ENCODE measurements at regions not wholly inside any gene's neighbourhood (a gene's known extent, or its start where the extent isn't known, plus 50 kb on each side); places are given as distances from the start of the nearest gene placed in this dataset.

DNA sequence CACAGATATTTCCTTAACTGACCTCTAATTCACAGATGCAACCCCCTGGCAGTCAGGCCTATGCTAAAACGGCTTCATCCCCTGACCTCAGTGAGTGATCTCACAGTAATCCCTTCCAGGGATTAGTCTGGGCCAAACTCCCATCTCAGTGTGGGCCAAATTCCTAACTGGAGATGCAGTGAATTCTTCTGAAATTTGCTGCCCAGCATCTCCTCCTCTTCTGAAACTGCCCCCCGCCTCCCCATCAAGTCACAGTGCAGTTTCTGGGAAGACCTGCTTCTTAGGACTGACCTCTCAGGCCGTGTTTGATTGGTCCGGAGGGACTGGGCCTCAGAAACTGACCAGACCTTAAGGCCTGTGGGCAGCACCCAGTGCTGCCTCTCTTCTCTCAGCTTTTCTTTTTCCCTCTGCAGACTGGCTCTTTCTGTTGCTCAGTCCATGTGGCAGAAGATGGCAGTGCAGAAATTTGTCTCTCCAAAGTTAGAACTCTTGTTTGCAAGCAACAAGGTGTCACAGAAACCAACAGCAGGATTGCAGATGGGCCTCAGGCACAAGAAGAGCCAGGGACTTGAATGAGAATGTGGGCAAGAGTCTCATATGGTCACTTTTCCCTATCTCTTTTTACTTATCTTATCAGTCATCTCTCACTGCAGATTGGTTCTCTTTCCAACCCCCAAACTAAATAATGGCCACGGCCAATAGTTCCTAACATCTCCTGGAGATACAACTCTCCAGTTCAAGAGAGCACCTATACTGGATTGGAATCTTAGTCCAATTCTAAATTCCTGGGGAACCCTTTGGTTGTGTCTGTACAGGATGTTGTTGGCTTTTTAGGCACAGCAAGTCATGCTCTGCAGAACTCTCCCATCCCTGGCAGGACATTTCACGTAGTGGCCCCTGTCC is 95.5 kb upstream of the RALGPS2 start:
- Mint-ChIP-seq H3K27me3 (ENCODE audit: unreplicated experiment) (peaks cover 2% of the 10 kb centered on the region), H3K4me1 (ENCODE audit: low read depth, unreplicated experiment) (no peaks in the 10 kb centered on the region), H3K27ac (ENCODE audit: unreplicated experiment) (no peak overlapping the region), H3K9me3 (ENCODE audit: unreplicated experiment) (no peaks in the 10 kb centered on the region), H3K36me3 (ENCODE audit: unreplicated experiment) (no peaks in the 10 kb centered on the region), H3K4me3 (ENCODE audit: unreplicated experiment) (no peak overlapping the region)
- no peak for TF ChIP-seq CTCF (IDR thresholded peaks at IDR 0.05; ENCODE audit: partially characterized antibody, unreplicated experiment)
- no peak for DNase-seq

- no peaks in the 10 kb centered on the region for H3K36me3 Mint-ChIP-seq (ENCODE audit: unreplicated experiment)
- no peaks in the 10 kb centered on the region for H3K4me1 Mint-ChIP-seq (ENCODE audit: low read depth, unreplicated experiment)
- no peak overlapping the region for H3K4me3 Mint-ChIP-seq (ENCODE audit: unreplicated experiment)
- H3K9me3 Mint-ChIP-seq (ENCODE audit: unreplicated experiment), result no peaks in the 10 kb centered on the region
- H3K27ac Mint-ChIP-seq (ENCODE audit: unreplicated experiment), result no peak overlapping the region
- no peak for TF ChIP-seq CTCF (IDR thresholded peaks at IDR 0.05; ENCODE audit: partially characterized antibody, unreplicated experiment)
- no peak for DNase-seq
- peaks cover 2% of the 10 kb centered on the region for H3K27me3 Mint-ChIP-seq (ENCODE audit: unreplicated experiment)
Measured at GRCh38 chr1:178630417-178630816, 94.6 kb upstream of the RALGPS2 start.

DNA sequence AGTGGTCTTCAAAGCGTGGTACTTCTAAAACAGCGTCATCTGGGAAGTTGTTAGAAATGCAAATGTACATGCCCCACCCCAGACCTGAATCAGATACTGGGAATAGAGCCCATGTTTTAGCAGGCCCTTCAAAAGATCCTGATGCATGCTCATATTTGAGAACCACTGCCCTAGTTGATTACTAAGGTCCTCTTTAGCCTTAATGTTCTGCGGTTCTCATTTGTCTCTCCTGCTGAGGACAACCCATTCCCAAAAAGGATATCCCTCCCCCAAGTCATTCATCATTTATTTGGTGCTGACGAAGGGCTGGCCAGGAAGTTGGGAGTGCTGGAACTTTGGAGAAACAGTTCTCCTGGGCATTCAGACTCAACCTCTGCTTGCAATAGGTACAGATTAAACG is 92.4 kb upstream of the RALGPS2 start:
- no peak for DNase-seq
- no peak overlapping the region for H3K27ac Mint-ChIP-seq (ENCODE audit: unreplicated experiment)
- TF ChIP-seq CTCF (IDR thresholded peaks at IDR 0.05; ENCODE audit: partially characterized antibody, unreplicated experiment), result no peak

DNA sequence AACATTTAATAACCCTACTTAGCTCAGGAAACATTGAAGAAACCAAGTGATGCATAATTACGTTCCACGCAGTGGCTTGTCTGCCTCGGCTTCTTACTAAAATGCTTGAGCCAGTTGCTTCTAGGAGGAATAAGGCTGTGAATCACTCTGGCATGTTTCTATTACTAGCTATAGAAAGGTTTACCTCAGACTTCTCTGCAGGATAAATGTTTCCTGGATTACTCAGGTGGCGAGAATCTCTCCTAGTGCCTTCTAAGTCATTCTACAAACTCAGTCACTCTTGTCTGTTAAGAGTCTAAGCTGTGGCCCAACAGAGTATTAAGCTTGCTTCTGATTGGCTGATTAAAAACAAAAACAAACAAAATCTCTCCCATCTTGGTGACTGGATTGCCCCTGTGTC is 92.0 kb upstream of the RALGPS2 start:
- no peak overlapping the region for H3K27ac Mint-ChIP-seq (ENCODE audit: unreplicated experiment)
- no peak overlapping the region for H3K4me3 Mint-ChIP-seq (ENCODE audit: unreplicated experiment)
- H3K4me1 Mint-ChIP-seq (ENCODE audit: low read depth, unreplicated experiment), result no peaks in the 10 kb centered on the region
- H3K9me3 Mint-ChIP-seq (ENCODE audit: unreplicated experiment), result no peaks in the 10 kb centered on the region
- H3K36me3 Mint-ChIP-seq (ENCODE audit: unreplicated experiment), result no peaks in the 10 kb centered on the region
- no peak for TF ChIP-seq CTCF (IDR thresholded peaks at IDR 0.05; ENCODE audit: partially characterized antibody, unreplicated experiment)
- DNase-seq, result no peak
- no peaks in the 10 kb centered on the region for H3K27me3 Mint-ChIP-seq (ENCODE audit: unreplicated experiment)

More for the DNA sequence above, 92.4 kb upstream of the RALGPS2 start:
- Mint-ChIP-seq H3K27me3 (ENCODE audit: unreplicated experiment) (peaks cover 2% of the 10 kb centered on the region), H3K36me3 (ENCODE audit: unreplicated experiment) (no peaks in the 10 kb centered on the region), H3K9me3 (ENCODE audit: unreplicated experiment) (no peaks in the 10 kb centered on the region), H3K4me1 (ENCODE audit: low read depth, unreplicated experiment) (no peaks in the 10 kb centered on the region), H3K4me3 (ENCODE audit: unreplicated experiment) (no peak overlapping the region)

DNA sequence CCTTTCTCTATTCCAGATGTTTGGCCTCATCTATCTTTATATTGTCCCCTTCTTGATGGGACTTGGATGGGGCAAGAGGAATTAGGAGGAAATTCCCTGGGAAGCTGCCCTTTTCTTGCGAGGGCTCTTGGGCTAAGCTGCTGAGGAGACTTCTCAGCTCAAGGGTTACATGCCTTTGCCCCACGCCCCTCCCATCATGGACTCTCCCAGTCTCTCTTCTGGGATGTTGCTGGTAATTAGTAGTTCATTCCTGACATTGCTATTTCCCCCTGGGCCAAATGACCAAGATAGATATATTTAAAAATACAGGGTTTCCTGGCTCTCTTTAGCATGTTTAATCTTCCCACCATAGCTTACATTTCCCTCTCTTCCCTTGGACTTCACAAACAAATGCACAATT is 90.6 kb upstream of the RALGPS2 start:
- TF ChIP-seq CTCF (IDR thresholded peaks at IDR 0.05; ENCODE audit: partially characterized antibody, unreplicated experiment), result no peak
- Mint-ChIP-seq H3K4me3 (ENCODE audit: unreplicated experiment) (no peak overlapping the region), H3K27me3 (ENCODE audit: unreplicated experiment) (no peaks in the 10 kb centered on the region), H3K27ac (ENCODE audit: unreplicated experiment) (no peak overlapping the region), H3K4me1 (ENCODE audit: low read depth, unreplicated experiment) (peaks cover 7% of the 10 kb centered on the region), H3K36me3 (ENCODE audit: unreplicated experiment) (no peaks in the 10 kb centered on the region), H3K9me3 (ENCODE audit: unreplicated experiment) (no peaks in the 10 kb centered on the region)
- DNase-seq, result no peak

Data from glutamatergic neuron (in vitro differentiated cells).